H1 (cell line): ENCODE measurements at regions not wholly inside any gene's neighbourhood (a gene's known extent, or its start where the extent isn't known, plus 50 kb on each side); places are given as distances from the start of the nearest gene placed in this dataset.

Source experiments
- CTCF ChIA-PET: fragments of 300-600 bp; sonication (Branson Sonifier 250); formaldehyde crosslinking; loops from one replicate; lab custom pipeline; 2021; ENCODE audit not compliant: partially characterized antibody; lab: Charles Lee
- POLR2A ChIA-PET: fragments of 300-600 bp; sonication (Branson Sonifier 250); formaldehyde crosslinking; loops from one replicate; lab custom pipeline; 2021; ENCODE audit warnings: inconsistent platforms; ENCODE audit not compliant: partially characterized antibody; lab: Charles Lee
- DNase-seq, 2 experiments: peaks; one replicate each; pipeline versions ENCODE4 v3.0.0 to v3.0.0-alpha.2; 2010 to 2022; ENCODE audit warnings: low spot score in 2 of 2, low read depth in 1 of 2, mixed read lengths in 1 of 2
- FAIRE-seq: peaks from 2 replicates; lab custom pipeline; 2011; peaks lifted over from hg19 to GRCh38; lab: Jason Lieb, UNC
- H2AFZ ChIP-seq: 2 replicates; pipeline ENCODE4 v1.8.1; 2012; ENCODE audit warnings: low read length, inconsistent platforms
- H2AK5ac ChIP-seq: 2 replicates; pipeline ENCODE4 v1.6.1; 2013; ENCODE audit warnings: low read depth, low read length
- H2BK120ac ChIP-seq: replicated peaks from 2 replicates; pipeline ENCODE3; 2013; ENCODE audit warnings: low read depth, low read length, inconsistent platforms
- H2BK12ac ChIP-seq: 2 replicates; pipeline ENCODE4 v1.6.1; 2013; ENCODE audit warnings: low read depth, low read length
- H2BK15ac ChIP-seq: 2 replicates; pipeline ENCODE4 v1.6.1; 2013; ENCODE audit warnings: low read length
- H2BK20ac ChIP-seq: 2 replicates; pipeline ENCODE4 v1.6.1; 2013; ENCODE audit warnings: low read length
- H2BK5ac ChIP-seq: 2 replicates; pipeline ENCODE4 v1.6.1; 2013; ENCODE audit warnings: low read depth, low read length
- H3K14ac ChIP-seq: 2 replicates; pipeline ENCODE4 v1.6.1; 2013; ENCODE audit warnings: inconsistent platforms; ENCODE audit not compliant: insufficient read length
- H3K18ac ChIP-seq: 2 replicates; pipeline ENCODE4 v1.6.1; 2013; ENCODE audit warnings: low read length; ENCODE audit errors: extremely low read depth
- H3K23ac ChIP-seq: 2 replicates; pipeline ENCODE4 v1.6.1; 2013; ENCODE audit warnings: inconsistent platforms; ENCODE audit not compliant: insufficient read length
- H3K23me2 ChIP-seq: 2 replicates; pipeline ENCODE4 v1.6.1; 2013; ENCODE audit warnings: low read depth, low read length
- H3K27ac ChIP-seq: 2 replicates; pipeline ENCODE4 v1.6.1; 2011; ENCODE audit warnings: low read depth, low read length, inconsistent platforms
- H3K27me3 ChIP-seq, 4 experiments: replicated peaks in 1 of 4; 1 replicate in 1 of 4; 2 replicates in 3 of 4; pipeline versions ENCODE4 v1.6.1 to v1.8.1; 2011 to 2013; ENCODE audit warnings: low read length in 3 of 4, mild to moderate bottlenecking in 3 of 4, inconsistent platforms in 2 of 4, mixed read lengths in 2 of 4, moderate library complexity in 1 of 4; ENCODE audit not compliant: control insufficient read depth in 3 of 4, insufficient read depth in 3 of 4; ENCODE audit errors: extremely low read depth in 1 of 4
- H3K36me3 ChIP-seq, 4 experiments: 2 replicates each; pipeline versions ENCODE4 v1.6.1 to v1.8.1; 2011 to 2013; ENCODE audit warnings: mild to moderate bottlenecking in 4 of 4, low read length in 3 of 4, moderate library complexity in 2 of 4, control low read depth in 1 of 4, inconsistent platforms in 1 of 4; ENCODE audit not compliant: insufficient read depth in 4 of 4, control insufficient read depth in 2 of 4
- H3K4ac ChIP-seq: replicated peaks from 2 replicates; pipeline ENCODE3; 2013; ENCODE audit warnings: low read length, low read depth, mixed read lengths, inconsistent platforms; ENCODE audit not compliant: insufficient read length
- H3K4me1 ChIP-seq, 4 experiments: replicated peaks in 1 of 4; 1 replicate in 1 of 4; 2 replicates in 3 of 4; pipeline versions ENCODE4 v1.6.1 to v1.8.1; 2011 to 2013; ENCODE audit warnings: low read length in 3 of 4, inconsistent platforms in 2 of 4, mixed read lengths in 1 of 4; ENCODE audit not compliant: insufficient read depth in 4 of 4, control insufficient read depth in 3 of 4
- H3K4me2 ChIP-seq, 2 experiments: 2 replicates each; pipeline versions ENCODE4 v1.6.1 to v1.8.1; 2011 to 2013; ENCODE audit warnings: low read depth in 2 of 2, low read length in 2 of 2, control low read depth in 1 of 2, inconsistent platforms in 1 of 2, mild to moderate bottlenecking in 1 of 2; ENCODE audit not compliant: insufficient read depth in 1 of 2
- H3K4me3 ChIP-seq, 4 experiments: fragments of 200-600, 300-600 bp in 1 of 4; sonication (generic), shearing (Covaris generic), sonication (Bioruptor Twin) in 1 of 4; 2 replicates each; pipeline versions ENCODE4 v1.5.1 to v1.8.1; 2011 to 2016; ENCODE audit warnings: low read length in 4 of 4, low read depth in 3 of 4, control low read depth in 2 of 4, inconsistent platforms in 2 of 4, mild to moderate bottlenecking in 2 of 4, mixed read lengths in 1 of 4, moderate library complexity in 1 of 4; ENCODE audit not compliant: insufficient read depth in 2 of 4; ENCODE audit errors: extremely low read depth in 1 of 4
- H3K56ac ChIP-seq: replicated peaks from 2 replicates; pipeline ENCODE3; 2013; ENCODE audit warnings: low read depth, mild to moderate bottlenecking, mixed read lengths, low read length, inconsistent platforms; ENCODE audit not compliant: insufficient read length
- H3K79me1 ChIP-seq: 2 replicates; pipeline ENCODE4 v1.6.1; 2013; ENCODE audit warnings: low read depth, low read length, control low read depth
- H3K79me2 ChIP-seq, 2 experiments: 2 replicates each; pipeline versions ENCODE4 v1.6.1 to v1.8.1; 2012 to 2013; ENCODE audit warnings: low read length in 2 of 2, mild to moderate bottlenecking in 2 of 2, inconsistent platforms in 1 of 2; ENCODE audit not compliant: insufficient read depth in 2 of 2, control insufficient read depth in 1 of 2
- H3K9ac ChIP-seq, 4 experiments: replicated peaks in 1 of 4; 1 replicate in 1 of 4; 2 replicates in 3 of 4; pipeline versions ENCODE4 v1.6.1 to v1.8.1; 2011 to 2013; ENCODE audit warnings: low read depth in 3 of 4, low read length in 3 of 4, control low read depth in 2 of 4, mild to moderate bottlenecking in 2 of 4, moderate library complexity in 2 of 4, inconsistent platforms in 1 of 4; ENCODE audit errors: extremely low read depth in 1 of 4
- H3K9me3 ChIP-seq, 2 experiments: 2 replicates each; pipeline versions ENCODE4 v1.6.1 to v1.8.1; 2012 to 2013; ENCODE audit warnings: mild to moderate bottlenecking in 2 of 2, moderate library complexity in 2 of 2, control low read depth in 1 of 2, inconsistent platforms in 1 of 2, low read depth in 1 of 2, low read length in 1 of 2, mixed read lengths in 1 of 2; ENCODE audit not compliant: insufficient read depth in 2 of 2
- H4K20me1 ChIP-seq, 2 experiments: replicated peaks in 1 of 2; 2 replicates each; pipeline versions ENCODE3 to v1.8.1; 2011 to 2013; ENCODE audit warnings: inconsistent platforms in 2 of 2, low read length in 2 of 2, mild to moderate bottlenecking in 1 of 2; ENCODE audit not compliant: insufficient read depth in 2 of 2, control insufficient read depth in 1 of 2
- H4K5ac ChIP-seq: 2 replicates; pipeline ENCODE4 v1.6.1; 2013; ENCODE audit warnings: low read length, low read depth, mixed read lengths, inconsistent platforms; ENCODE audit not compliant: insufficient read length
- H4K8ac ChIP-seq: 2 replicates; pipeline ENCODE4 v1.8.0; 2013; ENCODE audit warnings: mild to moderate bottlenecking, moderate library complexity, low read length, inconsistent platforms; ENCODE audit not compliant: insufficient read depth; ENCODE audit errors: extremely low read depth
- H4K91ac ChIP-seq: replicated peaks from 2 replicates; pipeline ENCODE3; 2013; ENCODE audit warnings: low read length, mixed read lengths, inconsistent platforms; ENCODE audit not compliant: insufficient read length
- BACH1 ChIP-seq: IDR thresholded peaks from 2 replicates; pipeline ENCODE4 v1.6.1; 2012; ENCODE audit warnings: low read length, improper control_type of control experiment
- CBX5 ChIP-seq: fragments of 300-800, 300-1000 bp; sonication (generic); IDR thresholded peaks from 2 replicates; pipeline ENCODE4 v1.7.1; 2016; ENCODE audit warnings: antibody characterized with exemption, low read length, low read depth
- EP300 ChIP-seq, 2 experiments: IDR thresholded peaks; 1 replicate in 1 of 2; 2 replicates in 1 of 2; pipeline ENCODE4 v1.6.1; 2011 to 2012; ENCODE audit warnings: low read depth in 2 of 2, low read length in 2 of 2, mild to moderate bottlenecking in 2 of 2, borderline replicate concordance in 1 of 2, inconsistent platforms in 1 of 2, moderate library complexity in 1 of 2
- GTF2F1 ChIP-seq: IDR thresholded peaks from 2 replicates; pipeline ENCODE4 v1.6.1; 2012; ENCODE audit warnings: low read depth, low read length, improper control_type of control experiment, borderline replicate concordance
- KDM1A ChIP-seq: fragments of 200-600, 300-600 bp; sonication (generic); IDR thresholded peaks from 2 replicates; pipeline ENCODE4 v1.7.1; 2016; ENCODE audit warnings: mild to moderate bottlenecking, low read length, borderline replicate concordance
- NANOG ChIP-seq: IDR thresholded peaks from 2 replicates; pipeline ENCODE4 v1.6.1; 2011; ENCODE audit warnings: low read length, low read depth, mild to moderate bottlenecking, inconsistent platforms; ENCODE audit not compliant: insufficient read depth, poor library complexity, severe bottlenecking
- NRF1 ChIP-seq: IDR thresholded peaks from 2 replicates; pipeline ENCODE4 v1.6.1; 2011; ENCODE audit warnings: mild to moderate bottlenecking, low read depth, low read length, improper control_type of control experiment
- POU5F1 ChIP-seq: IDR thresholded peaks from 2 replicates; pipeline ENCODE4 v1.6.1; 2011; ENCODE audit warnings: low read depth, mild to moderate bottlenecking, low read length, moderate library complexity
- RXRA ChIP-seq: IDR thresholded peaks from 2 replicates; pipeline ENCODE4 v1.6.1; 2011; ENCODE audit warnings: low read depth, mild to moderate bottlenecking, low read length, moderate library complexity; ENCODE audit not compliant: insufficient read depth
- TBP ChIP-seq: IDR thresholded peaks from 2 replicates; pipeline ENCODE4 v1.6.1; 2011; ENCODE audit warnings: low read depth, low read length, improper control_type of control experiment
- TEAD4 ChIP-seq: IDR thresholded peaks from 2 replicates; pipeline ENCODE4 v1.6.1; 2012; ENCODE audit warnings: low read depth, low read length, inconsistent platforms, mixed read lengths
- YY1 ChIP-seq: IDR thresholded peaks from 2 replicates; pipeline ENCODE4 v1.6.1; 2011; ENCODE audit warnings: low read depth, mild to moderate bottlenecking, low read length
- WGBS, 2 experiments: shearing (Covaris generic) in 1 of 2; methylation state at CpG; one replicate each; pipeline versions ENCODE4 v1.1.6 to v1.1.7; 2013 to 2015; ENCODE audit warnings: low lambda C conversion rate in 2 of 2, mixed read lengths in 2 of 2, inconsistent platforms in 1 of 2, low coverage in 1 of 2, missing lambda C conversion rate in 1 of 2; ENCODE audit not compliant: insufficient replicate concordance in 2 of 2, insufficient coverage in 1 of 2, insufficient read length in 1 of 2; ENCODE audit errors: extremely low coverage in 1 of 2, missing lambda C conversion rate in 1 of 2; 5-methylcytosine and 5-hydroxymethylcytosine counted together

DNA sequence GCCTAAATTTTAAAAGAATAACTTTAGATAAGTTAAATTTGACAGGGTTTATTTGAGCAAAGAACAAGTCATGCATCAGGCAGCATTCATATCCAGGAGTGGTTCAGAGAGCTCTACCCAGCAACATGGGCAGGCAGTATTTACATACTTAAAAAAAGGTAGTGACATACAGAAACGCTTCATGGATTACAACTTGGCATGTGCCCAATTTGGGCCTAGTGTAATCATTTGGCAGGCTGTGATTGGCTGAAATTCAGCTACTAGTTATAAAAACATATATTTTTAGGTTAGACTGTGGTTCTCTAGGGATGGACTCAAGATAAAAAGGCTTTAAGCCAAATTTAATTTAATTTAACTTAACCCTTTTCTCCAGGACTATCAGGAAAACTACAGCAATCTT lies 374.0 kb upstream of the ADAMTS16 start:
- no peak overlapping the region for H2AK5ac ChIP-seq
- H2BK120ac ChIP-seq: no peak overlapping the region
- no peak overlapping the region for H3K4me2 ChIP-seq
- no peak overlapping the region for H4K8ac ChIP-seq
- no peak overlapping the region for H3K4ac ChIP-seq
- 86% methylated on average over 1 of the region's 1 CpG; no CpG with 5 or more reads in 1 of the 2 experiments for WGBS, 2 experiments
- CTCF ChIA-PET: interaction anchor here (0.6 kb wide), 2 partner anchors 570 to 701 kb away, joined by 3 read pairs; no protein-coding TSS in a partner anchor
- POLR2A ChIA-PET: no interaction called here
- H3K18ac ChIP-seq: no peak overlapping the region
- TF ChIP-seq NRF1 (no peak), TEAD4 (no peak), TBP (no peak), EP300 (IDR thresholded peaks at IDR 0.05; ENCODE audit: borderline replicate concordance in 1 of 2, low read depth in 2 of 2, low read length in 2 of 2) (no peak), CBX5 (no peak), NANOG (no peak), RXRA (no peak), POU5F1 (no peak), KDM1A (no peak), YY1 (no peak), GTF2F1 (no peak), BACH1 (no peak)
- TF ChIP-seq, all 59 proteins: peak for 0
- no peak overlapping the region for H2BK20ac ChIP-seq
- H3K56ac ChIP-seq: no peak overlapping the region
- no peak overlapping the region for H3K4me3 ChIP-seq
- H3K79me1 ChIP-seq: no peaks in the 10 kb centered on the region
- H3K9ac ChIP-seq: no peak overlapping the region
- no peak overlapping the region for H4K91ac ChIP-seq
- no peak overlapping the region for H3K14ac ChIP-seq
- no peaks in the 10 kb centered on the region for H3K23me2 ChIP-seq
- no peaks in the 10 kb centered on the region for H3K4me1 ChIP-seq
- H4K5ac ChIP-seq: no peak overlapping the region
- H3K79me2 ChIP-seq: no peaks in the 10 kb centered on the region
- no peak for FAIRE-seq
- no peaks in the 10 kb centered on the region for H3K9me3 ChIP-seq
- H3K23ac ChIP-seq: no peak overlapping the region
- no peaks in the 10 kb centered on the region for H3K27me3 ChIP-seq
- H2BK12ac ChIP-seq: no peak overlapping the region
- no peak overlapping the region for H3K27ac ChIP-seq
- no peaks in the 10 kb centered on the region for H3K36me3 ChIP-seq
- DNase-seq: no peak
- H4K20me1 ChIP-seq: no peaks in the 10 kb centered on the region
- no peak overlapping the region for H2BK5ac ChIP-seq
- H2BK15ac ChIP-seq: no peak overlapping the region
- H2AFZ ChIP-seq: no peak overlapping the region
